Vagina (tissue), 2 donors: ENCODE measurements at regions not wholly inside any gene's neighbourhood (a gene's known extent, or its start where the extent isn't known, plus 50 kb on each side); places are given as distances from the start of the nearest gene placed in this dataset.

Source experiments
- DNase-seq, 2 donors: peaks; one replicate each; pipeline ENCODE4 v3.0.0-alpha.2; 2017; ENCODE audit errors: extremely low spot score in 2 of 2
- H3K27ac ChIP-seq: fragments of 200-600 bp; sonication (generic); one replicate; pipeline ENCODE4 v1.5.1; 2019
- H3K27me3 ChIP-seq: fragments of 200-600 bp; sonication (generic); one replicate; pipeline ENCODE4 v1.5.1; 2019
- H3K36me3 ChIP-seq, 2 donors: fragments of 200-600 bp; sonication (generic); one replicate each; pipeline ENCODE4 v1.5.1; 2017 to 2019
- H3K4me1 ChIP-seq: fragments of 200-600 bp; sonication (generic); one replicate; pipeline ENCODE4 v1.5.1; 2019
- H3K4me3 ChIP-seq, 2 donors: fragments of 200-600 bp; sonication (generic); 1 replicate in 1 of 2; 2 replicates in 1 of 2; pipeline ENCODE4 v1.5.1; 2016 to 2019
- H3K9me3 ChIP-seq: fragments of 200-600 bp; sonication (generic); one replicate; pipeline ENCODE4 v1.5.1; 2019
- CTCF ChIP-seq, 3 experiments: fragments of 450-650 bp in 2 of 3; fragments of 200-600 bp in 1 of 3; sonication (generic) in 1 of 3; IDR thresholded peaks; one replicate each; pipeline ENCODE4 v1.5.1; 2017 to 2019; ENCODE audit warnings: antibody characterized with exemption in 3 of 3, mild to moderate bottlenecking in 2 of 3, moderate library complexity in 2 of 3
- POLR2A ChIP-seq, 2 donors: fragments of 450-650 bp; IDR thresholded peaks; one replicate each; pipeline ENCODE4 v1.6.1; 2017; ENCODE audit warnings: antibody characterized with exemption in 2 of 2, mild to moderate bottlenecking in 2 of 2, moderate library complexity in 2 of 2
- POLR2AphosphoS5 ChIP-seq, 2 donors: sonication (generic); formaldehyde crosslinking; IDR thresholded peaks; one replicate each; pipeline ENCODE4 v1.9.0; 2017; ENCODE audit warnings: antibody characterized with exemption in 2 of 2, mild to moderate bottlenecking in 2 of 2, low read depth in 1 of 2; ENCODE audit not compliant: insufficient read depth in 1 of 2
- intact Hi-C: fragments of 100-400 bp; cut with DNase I; formaldehyde crosslinking; loops from one replicate; pipeline ENCODE4 v1.15.1; 2023

- intact Hi-C loops: no loop called here
- H3K27me3 ChIP-seq: no peaks in the 10 kb centered on the region
- H3K4me1 ChIP-seq: no peaks in the 10 kb centered on the region
- no peak overlapping the region for H3K4me3 ChIP-seq
- DNase-seq: no peak
- no peak overlapping the region for H3K27ac ChIP-seq
- H3K9me3 ChIP-seq: no peaks in the 10 kb centered on the region
- TF ChIP-seq POLR2A (IDR thresholded peaks at IDR 0.05) (no peak), CTCF (IDR thresholded peaks at IDR 0.05) (no peak), POLR2AphosphoS5 (IDR thresholded peaks at IDR 0.05; ENCODE audit: insufficient read depth in 1 of 2, low read depth in 1 of 2) (no peak)
- no peaks in the 10 kb centered on the region for H3K36me3 ChIP-seq
Measured at GRCh38 chr5:5711592-5711991, 289.1 kb downstream of the ICE1 start.

- no peak for DNase-seq
- Histone ChIP-seq H3K4me3 (no peak overlapping the region), H3K36me3 (no peaks in the 10 kb centered on the region), H3K4me1 (no peaks in the 10 kb centered on the region), H3K27me3 (no peaks in the 10 kb centered on the region), H3K9me3 (no peaks in the 10 kb centered on the region), H3K27ac (no peak overlapping the region)
- TF ChIP-seq POLR2AphosphoS5 (IDR thresholded peaks at IDR 0.05; ENCODE audit: insufficient read depth in 1 of 2, low read depth in 1 of 2): no peak
- TF ChIP-seq POLR2A (IDR thresholded peaks at IDR 0.05): no peak
- TF ChIP-seq CTCF (IDR thresholded peaks at IDR 0.05): no peak
- intact Hi-C loops: no loop called here
Measured at GRCh38 chr5:5711112-5711511, 288.6 kb downstream of the ICE1 start.

GRCh38 chr5:5710471-5710870 lies 288.0 kb downstream of the ICE1 start:
- H3K27me3 ChIP-seq: no peaks in the 10 kb centered on the region
- intact Hi-C loops: no loop called here
- H3K36me3 ChIP-seq: no peaks in the 10 kb centered on the region
- H3K9me3 ChIP-seq: no peaks in the 10 kb centered on the region
- TF ChIP-seq CTCF (IDR thresholded peaks at IDR 0.05) (no peak), POLR2AphosphoS5 (IDR thresholded peaks at IDR 0.05; ENCODE audit: insufficient read depth in 1 of 2, low read depth in 1 of 2) (no peak), POLR2A (IDR thresholded peaks at IDR 0.05) (no peak)
- DNase-seq: no peak
- no peak overlapping the region for H3K4me3 ChIP-seq
- H3K4me1 ChIP-seq: no peaks in the 10 kb centered on the region
- H3K27ac ChIP-seq: peak overlapping the region; percentile 16

- Histone ChIP-seq H3K27me3 (no peaks in the 10 kb centered on the region), H3K4me1 (no peaks in the 10 kb centered on the region), H3K9me3 (no peaks in the 10 kb centered on the region), H3K27ac (no peak overlapping the region), H3K4me3 (no peak overlapping the region), H3K36me3 (no peaks in the 10 kb centered on the region)
- TF ChIP-seq CTCF (IDR thresholded peaks at IDR 0.05): no peak
- TF ChIP-seq POLR2AphosphoS5 (IDR thresholded peaks at IDR 0.05; ENCODE audit: insufficient read depth in 1 of 2, low read depth in 1 of 2): no peak
- TF ChIP-seq POLR2A (IDR thresholded peaks at IDR 0.05): no peak
- no peak for DNase-seq
- intact Hi-C loops: no loop called here
Measured at GRCh38 chr5:5708367-5708919, 286.0 kb downstream of the ICE1 start.

GRCh38 chr5:5705010-5705409 lies 282.5 kb downstream of the ICE1 start:
- Histone ChIP-seq H3K36me3 (no peaks in the 10 kb centered on the region), H3K4me1 (no peaks in the 10 kb centered on the region), H3K27ac (no peak overlapping the region), H3K4me3 (no peak overlapping the region), H3K9me3 (no peaks in the 10 kb centered on the region), H3K27me3 (no peaks in the 10 kb centered on the region)
- DNase-seq: no peak
- intact Hi-C loops: no loop called here
- TF ChIP-seq POLR2A (IDR thresholded peaks at IDR 0.05) (no peak), POLR2AphosphoS5 (IDR thresholded peaks at IDR 0.05; ENCODE audit: insufficient read depth in 1 of 2, low read depth in 1 of 2) (no peak), CTCF (IDR thresholded peaks at IDR 0.05) (no peak)
